ENCODE measurements at regions not wholly inside any gene's neighbourhood (a gene's known extent, or its start where the extent isn't known, plus 50 kb on each side); places are given as distances from the start of the nearest gene placed in this dataset.
"Not testable (repeated sequence)": the region's sequence is repeated elsewhere in the genome, so short reads cannot be mapped to it uniquely, and the experiment has no call there.

GRCh38 chr15:37427393-37427792, 327.0 kb upstream of the MEIS2 start:
- DNase-seq, result not testable (repeated sequence)

- DNase-seq, result no peak
Observed at GRCh38 chr15:37446921-37447320, 346.6 kb upstream of the MEIS2 start.

GRCh38 chr15:37452498-37452897, 352.1 kb upstream of the MEIS2 start:
- DNase-seq, result no peak

GRCh38 chr15:37480482-37480881, 380.1 kb upstream of the MEIS2 start:
- no peak for DNase-seq

- no peak for DNase-seq
Observed at GRCh38 chr15:37481126-37481525, 380.8 kb upstream of the MEIS2 start.

GRCh38 chr15:37483779-37484178, 383.4 kb upstream of the MEIS2 start:
- no peak for DNase-seq

- no peak for DNase-seq
Observed at GRCh38 chr15:37485056-37485455, 384.7 kb upstream of the MEIS2 start.

- no peak for DNase-seq
Observed at GRCh38 chr15:37490707-37491106, 390.4 kb upstream of the MEIS2 start.

GRCh38 chr15:37516621-37517020, 416.3 kb upstream of the MEIS2 start:
- no peak for DNase-seq

- no peak for DNase-seq
Observed at GRCh38 chr15:37517191-37517895, 417.0 kb upstream of the MEIS2 start.

- DNase-seq, result no peak
Observed at GRCh38 chr15:37518436-37518835, 416.0 kb upstream of the TMCO5A start.

GRCh38 chr15:37520026-37520425, 414.4 kb upstream of the TMCO5A start:
- DNase-seq, result no peak

GRCh38 chr15:37520882-37521281, 413.6 kb upstream of the TMCO5A start:
- DNase-seq, result no peak

- no peak for DNase-seq
Observed at GRCh38 chr15:37524601-37525000, 409.8 kb upstream of the TMCO5A start.

GRCh38 chr15:37528432-37528831, 406.0 kb upstream of the TMCO5A start:
- DNase-seq, result no peak

GRCh38 chr15:37536967-37537605, 397.4 kb upstream of the TMCO5A start:
- peak; percentile 4 for DNase-seq

- peak; percentile 19 for DNase-seq
Observed at GRCh38 chr15:37537802-37538201, 396.6 kb upstream of the TMCO5A start.

- no peak for DNase-seq
Observed at GRCh38 chr15:37548116-37548515, 386.3 kb upstream of the TMCO5A start.

GRCh38 chr15:37550360-37551024, 383.9 kb upstream of the TMCO5A start:
- DNase-seq, result no peak

GRCh38 chr15:37572401-37572800, 362.0 kb upstream of the TMCO5A start:
- DNase-seq, result no peak

GRCh38 chr15:37574985-37575384, 359.5 kb upstream of the TMCO5A start:
- DNase-seq, result no peak

- DNase-seq, result no peak
Observed at GRCh38 chr15:37576952-37577351, 357.5 kb upstream of the TMCO5A start.

GRCh38 chr15:37581866-37582532, 352.4 kb upstream of the TMCO5A start:
- DNase-seq, result no peak

- DNase-seq, result no peak
Observed at GRCh38 chr15:37582852-37583251, 351.6 kb upstream of the TMCO5A start.

Data from NCI-H226 (cell line).